Peyer's patch (tissue), 4 donors: ENCODE measurements at regions not wholly inside any gene's neighbourhood (a gene's known extent, or its start where the extent isn't known, plus 50 kb on each side); places are given as distances from the start of the nearest gene placed in this dataset.

Experiments used
- DNase-seq, 3 donors: peaks; one replicate each; pipeline ENCODE4 v3.0.0-alpha.2; 2017 to 2019
- H3K27ac ChIP-seq, 4 donors: fragments of 200-600 bp; sonication (generic); one replicate each; pipeline ENCODE4 v1.5.1; 2016 to 2019
- H3K27me3 ChIP-seq, 2 donors: fragments of 200-600 bp; sonication (generic); one replicate each; pipeline ENCODE4 v1.5.1; 2019
- H3K36me3 ChIP-seq, 3 donors: fragments of 200-600 bp; sonication (generic); one replicate each; pipeline ENCODE4 v1.5.1; 2016 to 2019
- H3K4me1 ChIP-seq, 4 donors: fragments of 200-600 bp; sonication (generic); one replicate each; pipeline ENCODE4 v1.5.1; 2016 to 2019
- H3K4me3 ChIP-seq, 4 donors: fragments of 200-600 bp; sonication (generic); 1 replicate in 3 of 4; 2 replicates in 1 of 4; pipeline ENCODE4 v1.5.1; 2016 to 2019; ENCODE audit warnings: mild to moderate bottlenecking in 1 of 4
- H3K9me3 ChIP-seq, 4 donors: fragments of 200-600 bp; sonication (generic); one replicate each; pipeline ENCODE4 v1.5.1; 2016 to 2019; ENCODE audit warnings: mild to moderate bottlenecking in 1 of 4
- CTCF ChIP-seq, 6 experiments: fragments of 450-650 bp in 4 of 6; fragments of 200-600 bp in 2 of 6; sonication (generic) in 1 of 6; IDR thresholded peaks; one replicate each; pipeline ENCODE4 v1.5.1; 2017 to 2019; ENCODE audit warnings: antibody characterized with exemption in 6 of 6, mild to moderate bottlenecking in 3 of 6, moderate library complexity in 1 of 6
- POLR2A ChIP-seq, 2 donors: fragments of 450-650 bp; IDR thresholded peaks; one replicate each; pipeline ENCODE4 v1.5.1; 2017; ENCODE audit warnings: antibody characterized with exemption in 2 of 2, mild to moderate bottlenecking in 2 of 2, moderate library complexity in 2 of 2

GRCh38 chr2:236820763-236821344 is 251.2 kb downstream of the ACKR3 start:
- no peak overlapping the region for H3K4me3 ChIP-seq
- TF ChIP-seq POLR2A (IDR thresholded peaks at IDR 0.05) (no peak), CTCF (IDR thresholded peaks at IDR 0.05) (no peak)

GRCh38 chr2:236823041-236823629 is 253.5 kb downstream of the ACKR3 start:
- Histone ChIP-seq H3K27me3 (no peaks in the 10 kb centered on the region), H3K27ac (no peak overlapping the region), H3K4me1 (no peaks in the 10 kb centered on the region), H3K36me3 (no peaks in the 10 kb centered on the region), H3K9me3 (peaks cover 0 to 6% (median 0%) of the 10 kb centered on the region in 4 donors), H3K4me3 (no peak overlapping the region)
- no peak for DNase-seq
- TF ChIP-seq POLR2A (IDR thresholded peaks at IDR 0.05) (no peak), CTCF (IDR thresholded peaks at IDR 0.05) (no peak)

More at GRCh38 chr2:236820763-236821344, 251.2 kb downstream of the ACKR3 start:
- H3K27me3 ChIP-seq: no peaks in the 10 kb centered on the region
- H3K27ac ChIP-seq: no peak overlapping the region
- no peaks in the 10 kb centered on the region for H3K36me3 ChIP-seq
- H3K9me3 ChIP-seq: peaks cover 0 to 6% (median 0%) of the 10 kb centered on the region in 4 donors
- DNase-seq: no peak
- no peaks in the 10 kb centered on the region for H3K4me1 ChIP-seq

GRCh38 chr2:236823963-236824362 is 254.3 kb downstream of the ACKR3 start:
- DNase-seq: no peak

GRCh38 chr2:236824836-236825235 is 255.2 kb downstream of the ACKR3 start:
- Histone ChIP-seq H3K9me3 (peaks cover 0 to 6% (median 0%) of the 10 kb centered on the region in 4 donors), H3K36me3 (no peaks in the 10 kb centered on the region), H3K27me3 (no peaks in the 10 kb centered on the region), H3K4me1 (peaks cover 0 to 4% (median 0%) of the 10 kb centered on the region in 4 donors), H3K27ac (no peak overlapping the region), H3K4me3 (no peak overlapping the region)
- no peak for DNase-seq
- TF ChIP-seq CTCF (IDR thresholded peaks at IDR 0.05) (no peak), POLR2A (IDR thresholded peaks at IDR 0.05) (no peak)

More at GRCh38 chr2:236823963-236824362, 254.3 kb downstream of the ACKR3 start:
- no peaks in the 10 kb centered on the region for H3K36me3 ChIP-seq
- TF ChIP-seq CTCF (IDR thresholded peaks at IDR 0.05) (no peak), POLR2A (IDR thresholded peaks at IDR 0.05) (no peak)
- peaks cover 0 to 4% (median 0%) of the 10 kb centered on the region in 4 donors for H3K4me1 ChIP-seq
- H3K9me3 ChIP-seq: peaks cover 0 to 6% (median 0%) of the 10 kb centered on the region in 4 donors
- H3K4me3 ChIP-seq: no peak overlapping the region
- no peak overlapping the region for H3K27ac ChIP-seq
- no peaks in the 10 kb centered on the region for H3K27me3 ChIP-seq

GRCh38 chr2:236825989-236826510 is 256.4 kb downstream of the ACKR3 start:
- H3K27ac ChIP-seq: no peak overlapping the region
- H3K36me3 ChIP-seq: no peaks in the 10 kb centered on the region
- H3K4me1 ChIP-seq: peaks cover 0 to 4% (median 0%) of the 10 kb centered on the region in 4 donors
- no peak for DNase-seq
- TF ChIP-seq CTCF (IDR thresholded peaks at IDR 0.05): no peak
- no peak for TF ChIP-seq POLR2A (IDR thresholded peaks at IDR 0.05)
- no peaks in the 10 kb centered on the region for H3K27me3 ChIP-seq
- no peak overlapping the region for H3K4me3 ChIP-seq
- peaks cover 0 to 6% (median 0%) of the 10 kb centered on the region in 4 donors for H3K9me3 ChIP-seq
